OCI-LY3 (cell line): ENCODE measurements at regions not wholly inside any gene's neighbourhood (a gene's known extent, or its start where the extent isn't known, plus 50 kb on each side); places are given as distances from the start of the nearest gene placed in this dataset.

Experiments
- EZH2phosphoT487 ChIP-seq: fragments of 200-600 bp; shearing (Covaris generic); IDR thresholded peaks from 2 replicates; pipeline ENCODE4 v1.6.1; 2018; ENCODE audit warnings: antibody characterized with exemption, mixed run types, low read depth
- TF ChIP-seq, protein P1 (sequence below): fragments of 200-600, 300-600 bp; sonication (generic); IDR thresholded peaks from 2 replicates; pipeline ENCODE4 v1.5.1; 2014; ENCODE audit warnings: antibody characterized with exemption, low read length, low read depth

DNA sequence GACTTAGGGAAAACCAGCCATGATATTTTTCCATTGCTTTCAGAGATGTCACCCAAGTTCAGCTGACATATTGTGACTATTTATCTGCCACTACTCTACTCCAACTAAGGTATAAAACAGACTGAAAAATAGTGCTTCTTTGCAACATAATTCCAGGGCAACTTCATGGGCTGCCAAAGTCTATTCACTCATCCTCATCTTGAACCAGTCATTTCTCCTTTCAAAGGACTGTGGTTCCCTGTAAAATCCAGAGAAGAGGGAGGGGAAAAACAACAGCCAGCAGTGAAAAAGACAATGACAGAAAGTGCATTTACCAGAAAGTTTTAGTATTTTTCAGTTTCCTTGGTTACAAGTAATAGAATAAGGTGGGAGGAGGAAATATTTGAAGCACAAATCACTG lies 191.1 kb downstream of the EFHB start:
- TF ChIP-seq, protein P1, sequence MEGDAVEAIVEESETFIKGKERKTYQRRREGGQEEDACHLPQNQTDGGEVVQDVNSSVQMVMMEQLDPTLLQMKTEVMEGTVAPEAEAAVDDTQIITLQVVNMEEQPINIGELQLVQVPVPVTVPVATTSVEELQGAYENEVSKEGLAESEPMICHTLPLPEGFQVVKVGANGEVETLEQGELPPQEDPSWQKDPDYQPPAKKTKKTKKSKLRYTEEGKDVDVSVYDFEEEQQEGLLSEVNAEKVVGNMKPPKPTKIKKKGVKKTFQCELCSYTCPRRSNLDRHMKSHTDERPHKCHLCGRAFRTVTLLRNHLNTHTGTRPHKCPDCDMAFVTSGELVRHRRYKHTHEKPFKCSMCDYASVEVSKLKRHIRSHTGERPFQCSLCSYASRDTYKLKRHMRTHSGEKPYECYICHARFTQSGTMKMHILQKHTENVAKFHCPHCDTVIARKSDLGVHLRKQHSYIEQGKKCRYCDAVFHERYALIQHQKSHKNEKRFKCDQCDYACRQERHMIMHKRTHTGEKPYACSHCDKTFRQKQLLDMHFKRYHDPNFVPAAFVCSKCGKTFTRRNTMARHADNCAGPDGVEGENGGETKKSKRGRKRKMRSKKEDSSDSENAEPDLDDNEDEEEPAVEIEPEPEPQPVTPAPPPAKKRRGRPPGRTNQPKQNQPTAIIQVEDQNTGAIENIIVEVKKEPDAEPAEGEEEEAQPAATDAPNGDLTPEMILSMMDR = no peak
- TF ChIP-seq EZH2phosphoT487 = no peak
